ENCODE measurements at regions not wholly inside any gene's neighbourhood (a gene's known extent, or its start where the extent isn't known, plus 50 kb on each side); places are given as distances from the start of the nearest gene placed in this dataset.

GRCh38 chr20:6524305-6524704, 243.2 kb upstream of the BMP2 start:
- H3K27ac ChIP-seq (ENCODE audit: control insufficient read depth, insufficient read depth): no peak overlapping the region
- ATAC-seq (no peak), FAIRE-seq (no peak), DNase-seq (ENCODE audit: low read depth, low spot score) (no peak)
- H3K9ac ChIP-seq (ENCODE audit: control insufficient read depth, insufficient read depth, low read length): no peak overlapping the region
- ChIA-PET CTCF (interaction anchor here (1.6 kb wide), 1 partner anchor 9 kb away, joined by 7 read pairs; no protein-coding TSS in a partner anchor), POLR2A (interaction anchor here (0.5 kb wide), 1 partner anchor 10 kb away, joined by 3 read pairs; no protein-coding TSS in a partner anchor), SMC1A (ENCODE audit: uncharacterized antibody, unreplicated experiment) (interaction anchor here (0.8 to 1.9 kb wide), 3 partner anchors 9 to 59 kb away, joined by 3 to 5 read pairs (median 4); no protein-coding TSS in a partner anchor), RAD21 (ENCODE audit: unreplicated experiment) (interaction anchor here (1.4 kb wide), 1 partner anchor 10 kb away, joined by 3 read pairs; no protein-coding TSS in a partner anchor)
- H2AFZ ChIP-seq (ENCODE audit: control insufficient read depth, low read depth, low read length): no peak overlapping the region
- intact Hi-C loops (cut with micrococcal nuclease; ENCODE audit: unreplicated experiment) (no loop called here), in situ Hi-C loops (cut with MboI) (no loop called here)
- no peak overlapping the region for H3K4me3 ChIP-seq
- H3K9me3 ChIP-seq (replicated peaks; ENCODE audit: control insufficient read depth, insufficient read depth, low read length): no peaks in the 10 kb centered on the region
- H3K4me1 ChIP-seq (ENCODE audit: control insufficient read depth, insufficient read depth, low read length): no peaks in the 10 kb centered on the region
- H3K4me2 ChIP-seq (ENCODE audit: control insufficient read depth, insufficient read depth): no peak overlapping the region
- BruUV-seq (replicated peaks): no TSS peak
- 31% methylated on average over 3 of the region's 3 CpGs for WGBS (ENCODE audit: insufficient coverage, insufficient replicate concordance, low lambda C conversion rate, missing lambda C conversion rate)
- no peaks in the 10 kb centered on the region for H3K27me3 ChIP-seq (replicated peaks in 1 of 2; ENCODE audit: control insufficient read depth in 2 of 2, insufficient read depth in 2 of 2, low read length in 1 of 2)
- no peaks in the 10 kb centered on the region for H3K36me3 ChIP-seq (ENCODE audit: control insufficient read depth in 2 of 2, insufficient read depth in 2 of 2, low read length in 1 of 2)
- no peaks in the 10 kb centered on the region for H4K20me1 ChIP-seq (ENCODE audit: control insufficient read depth, insufficient read depth)
- no peaks in the 10 kb centered on the region for H3K79me2 ChIP-seq (ENCODE audit: control insufficient read depth, insufficient read depth, low read length)
- TF ChIP-seq POLR2AphosphoS5 (IDR thresholded peaks at IDR 0.05; ENCODE audit: low read length) (no peak), ZNF687 (IDR thresholded peaks at IDR 0.05) (no peak), CHD4 (IDR thresholded peaks at IDR 0.05) (no peak), BMI1 (IDR thresholded peaks at IDR 0.05; ENCODE audit: borderline replicate concordance) (no peak), NFYA (IDR thresholded peaks at IDR 0.05; ENCODE audit: borderline replicate concordance, low read depth, low read length) (no peak), EGR1 (IDR thresholded peaks at IDR 0.05; ENCODE audit: borderline replicate concordance in 1 of 2, low read depth in 2 of 2, low read length in 2 of 2) (no peak), RFX5 (IDR thresholded peaks at IDR 0.05; ENCODE audit: low read depth, low read length) (no peak), E2F4 (IDR thresholded peaks at IDR 0.05; ENCODE audit: low read depth, low read length) (no peak), TBL1XR1 (IDR thresholded peaks at IDR 0.05; ENCODE audit: low read depth, low read length) (no peak), REST (IDR thresholded peaks at IDR 0.05; ENCODE audit: low read depth, low read length) (no peak), HDGF (IDR thresholded peaks at IDR 0.05) (no peak), SUZ12 (IDR thresholded peaks at IDR 0.05; ENCODE audit: unreplicated experiment) (no peak), KLF5 (IDR thresholded peaks at IDR 0.05; ENCODE audit: partially characterized antibody) (no peak), SMARCA5 (IDR thresholded peaks at IDR 0.05) (no peak), EZH2 (IDR thresholded peaks at IDR 0.05; ENCODE audit: borderline replicate concordance, control insufficient read depth, low read depth, low read length) (no peak), ETV6 (conservative IDR thresholded peaks at IDR 0.05 in 1 of 2, IDR thresholded peaks at IDR 0.05 in 1 of 2; ENCODE audit: borderline replicate concordance in 1 of 2, low read depth in 1 of 2) (no peak), STAT1 (conservative IDR thresholded peaks at IDR 0.05) (no peak)

Measured in GM12878 (cell line).